H1 (cell line): ENCODE measurements at regions not wholly inside any gene's neighbourhood (a gene's known extent, or its start where the extent isn't known, plus 50 kb on each side); places are given as distances from the start of the nearest gene placed in this dataset.

ENCODE experiments used
- BCL11A ChIP-seq, 2 experiments: IDR thresholded peaks; one replicate each; pipeline ENCODE4 v1.6.1; 2011; ENCODE audit warnings: low read depth in 2 of 2, low read length in 2 of 2, mild to moderate bottlenecking in 2 of 2
- CBX8 ChIP-seq: fragments of 300-800, 300-1000 bp; sonication (generic); IDR thresholded peaks from 2 replicates; pipeline ENCODE4 v1.7.1; 2016; ENCODE audit warnings: low read depth, low read length, borderline replicate concordance
- CHD2 ChIP-seq: IDR thresholded peaks from 2 replicates; pipeline ENCODE4 v1.6.1; 2012; ENCODE audit warnings: low read length, improper control_type of control experiment
- CHD7 ChIP-seq: fragments of 300-600 bp; sonication (generic); IDR thresholded peaks from 2 replicates; pipeline ENCODE4 v1.7.1; 2012; ENCODE audit warnings: low read length, moderate library complexity, mild to moderate bottlenecking, inconsistent platforms; ENCODE audit not compliant: insufficient replicate concordance
- JUN ChIP-seq: IDR thresholded peaks from 2 replicates; pipeline ENCODE4 v1.6.1; 2011; ENCODE audit warnings: low read depth, mild to moderate bottlenecking, improper control_type of control experiment, low read length
- NANOG ChIP-seq: IDR thresholded peaks from 2 replicates; pipeline ENCODE4 v1.6.1; 2011; ENCODE audit warnings: low read length, low read depth, mild to moderate bottlenecking, inconsistent platforms; ENCODE audit not compliant: insufficient read depth, poor library complexity, severe bottlenecking
- NRF1 ChIP-seq: IDR thresholded peaks from 2 replicates; pipeline ENCODE4 v1.6.1; 2011; ENCODE audit warnings: mild to moderate bottlenecking, low read depth, low read length, improper control_type of control experiment
- RAD21 ChIP-seq, 2 experiments: IDR thresholded peaks in 1 of 2; conservative IDR thresholded peaks in 1 of 2; 2 replicates each; pipeline ENCODE4 v1.6.1; 2011; ENCODE audit warnings: low read depth in 2 of 2, low read length in 2 of 2, improper control_type of control experiment in 1 of 2, inconsistent platforms in 1 of 2, mild to moderate bottlenecking in 1 of 2, moderate library complexity in 1 of 2
- SIRT6 ChIP-seq: IDR thresholded peaks from one replicate; pipeline ENCODE4 v1.7.1; 2012; ENCODE audit warnings: low read length, inconsistent platforms
- SUZ12 ChIP-seq: fragments of 200-600 bp; sonication (generic); IDR thresholded peaks from 2 replicates; pipeline ENCODE4 v1.6.1; 2012; ENCODE audit warnings: mild to moderate bottlenecking, inconsistent platforms, low read length, moderate library complexity, mixed read lengths
- TCF12 ChIP-seq: IDR thresholded peaks from 2 replicates; pipeline ENCODE4 v1.6.1; 2011; ENCODE audit warnings: low read depth, mild to moderate bottlenecking, low read length

GRCh38 chr7:80057488-80057887 lies 77.1 kb upstream of the GNAI1 start (continued):
- TF ChIP-seq CHD7 (no peak), CBX8 (no peak), NANOG (no peak), SUZ12 (no peak), TCF12 (no peak), JUN (no peak), BCL11A (IDR thresholded peaks at IDR 0.05; ENCODE audit: low read depth in 2 of 2, low read length in 2 of 2) (no peak), NRF1 (no peak), RAD21 (IDR thresholded peaks at IDR 0.05 in 1 of 2, conservative IDR thresholded peaks at IDR 0.05 in 1 of 2; ENCODE audit: low read depth in 2 of 2, low read length in 2 of 2) (no peak), CHD2 (no peak), SIRT6 (no peak)
- TF ChIP-seq, all 59 proteins: peak for 0
